ENCODE measurements at regions not wholly inside any gene's neighbourhood (a gene's known extent, or its start where the extent isn't known, plus 50 kb on each side); places are given as distances from the start of the nearest gene placed in this dataset.

DNA sequence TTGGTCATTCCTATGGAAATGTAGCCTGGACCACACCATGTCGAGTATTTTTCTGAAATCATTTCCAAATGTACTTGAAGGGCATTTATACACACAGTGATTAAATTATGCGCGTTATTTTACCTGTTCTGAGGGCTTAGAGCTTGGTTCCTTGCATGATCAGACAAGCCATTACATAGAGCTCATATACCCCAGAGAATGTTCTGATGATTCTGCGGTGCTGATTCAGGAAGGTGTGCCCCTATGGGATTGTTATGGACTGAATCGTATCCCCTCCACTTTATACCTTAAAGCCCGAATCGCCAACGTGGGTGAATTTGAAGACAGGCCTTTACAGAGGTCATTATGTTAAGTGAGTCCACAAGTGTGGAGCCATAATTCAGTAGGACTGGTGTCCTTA, 848.9 kb downstream of the TRIML1 start:
- H3K27me3 ChIP-seq, result no peaks in the 10 kb centered on the region
- H3K9me3 ChIP-seq, result no peaks in the 10 kb centered on the region
- no peak overlapping the region for H3K27ac ChIP-seq (replicated peaks in 1 of 4)
- intact Hi-C loops (cut with DNase I), result no loop called here
- H3K4me1 ChIP-seq, result peaks cover 0 to 5% (median 0%) of the 10 kb centered on the region in 4 donors
- DNase-seq (ENCODE audit: extremely low spot score), result no peak
- H3K4me3 ChIP-seq, result no peak overlapping the region
- TF ChIP-seq POLR2AphosphoS5 (IDR thresholded peaks at IDR 0.05), result no peak
- no peak for TF ChIP-seq POLR2A (IDR thresholded peaks at IDR 0.05; ENCODE audit: low read depth)
- TF ChIP-seq, protein P1, sequence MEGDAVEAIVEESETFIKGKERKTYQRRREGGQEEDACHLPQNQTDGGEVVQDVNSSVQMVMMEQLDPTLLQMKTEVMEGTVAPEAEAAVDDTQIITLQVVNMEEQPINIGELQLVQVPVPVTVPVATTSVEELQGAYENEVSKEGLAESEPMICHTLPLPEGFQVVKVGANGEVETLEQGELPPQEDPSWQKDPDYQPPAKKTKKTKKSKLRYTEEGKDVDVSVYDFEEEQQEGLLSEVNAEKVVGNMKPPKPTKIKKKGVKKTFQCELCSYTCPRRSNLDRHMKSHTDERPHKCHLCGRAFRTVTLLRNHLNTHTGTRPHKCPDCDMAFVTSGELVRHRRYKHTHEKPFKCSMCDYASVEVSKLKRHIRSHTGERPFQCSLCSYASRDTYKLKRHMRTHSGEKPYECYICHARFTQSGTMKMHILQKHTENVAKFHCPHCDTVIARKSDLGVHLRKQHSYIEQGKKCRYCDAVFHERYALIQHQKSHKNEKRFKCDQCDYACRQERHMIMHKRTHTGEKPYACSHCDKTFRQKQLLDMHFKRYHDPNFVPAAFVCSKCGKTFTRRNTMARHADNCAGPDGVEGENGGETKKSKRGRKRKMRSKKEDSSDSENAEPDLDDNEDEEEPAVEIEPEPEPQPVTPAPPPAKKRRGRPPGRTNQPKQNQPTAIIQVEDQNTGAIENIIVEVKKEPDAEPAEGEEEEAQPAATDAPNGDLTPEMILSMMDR (IDR thresholded peaks at IDR 0.05), result no peak
- TF ChIP-seq EP300 (IDR thresholded peaks at IDR 0.05), result no peak
- WGBS, result 94% methylated on average over 8 of the region's 8 CpGs
- no peaks in the 10 kb centered on the region for H3K36me3 ChIP-seq

DNA sequence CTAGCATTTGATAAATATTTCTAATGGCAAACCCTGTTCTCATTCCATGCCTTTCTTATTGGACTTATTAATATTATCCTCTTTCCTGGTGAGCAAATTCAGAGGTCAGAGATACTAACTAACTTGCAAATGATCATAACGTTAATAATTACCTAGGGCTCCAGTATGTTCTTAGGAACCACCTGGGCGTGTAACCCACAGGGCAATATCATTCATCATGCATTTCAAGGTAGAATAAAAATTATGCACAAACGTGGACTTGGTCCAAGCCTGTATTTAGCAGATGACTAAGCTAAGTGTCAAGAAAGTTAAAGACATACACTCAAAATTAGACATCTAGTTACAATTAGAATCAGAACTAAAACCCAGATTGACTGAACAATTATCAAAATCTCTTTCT, 850.1 kb downstream of the TRIML1 start:
- intact Hi-C loops (cut with DNase I), result no loop called here
- Histone ChIP-seq H3K36me3 (no peaks in the 10 kb centered on the region), H3K27ac (replicated peaks in 1 of 4) (no peak overlapping the region), H3K4me1 (peaks cover 0 to 5% (median 0%) of the 10 kb centered on the region in 4 donors), H3K27me3 (no peaks in the 10 kb centered on the region), H3K9me3 (no peaks in the 10 kb centered on the region), H3K4me3 (no peak overlapping the region)
- TF ChIP-seq, protein P1 (IDR thresholded peaks at IDR 0.05), result no peak
- no peak for DNase-seq (ENCODE audit: extremely low spot score)
- 52% methylated on average over 3 of the region's 3 CpGs for WGBS

DNA sequence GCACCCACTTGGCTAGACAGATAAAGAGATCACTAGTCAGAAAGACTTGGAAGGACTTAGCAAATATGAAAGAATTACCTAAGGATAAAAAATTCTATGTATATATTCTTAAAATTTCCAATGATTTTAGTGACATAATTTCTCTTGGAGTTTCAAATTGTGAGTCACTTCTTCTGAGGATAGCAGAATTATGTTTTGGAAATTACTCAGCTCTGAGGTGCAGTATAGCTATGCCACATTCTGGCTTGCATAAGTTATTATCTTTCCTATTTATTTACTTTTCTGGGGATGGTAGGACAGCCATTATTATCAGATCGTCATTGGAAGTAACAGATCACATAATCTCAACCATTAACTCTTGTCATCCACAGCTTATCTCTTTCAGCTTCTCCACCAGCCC, 853.5 kb downstream of the TRIML1 start:
- DNase-seq (ENCODE audit: extremely low spot score), result no peak
- H3K36me3 ChIP-seq, result no peaks in the 10 kb centered on the region
- intact Hi-C loops (cut with DNase I), result no loop called here
- 71% methylated on average over 1 of the region's 1 CpG for WGBS
- no peaks in the 10 kb centered on the region for H3K27me3 ChIP-seq
- no peaks in the 10 kb centered on the region for H3K9me3 ChIP-seq
- TF ChIP-seq POLR2AphosphoS5 (IDR thresholded peaks at IDR 0.05) (no peak), EP300 (IDR thresholded peaks at IDR 0.05) (no peak), POLR2A (IDR thresholded peaks at IDR 0.05; ENCODE audit: low read depth) (no peak)
- TF ChIP-seq, protein P1 (IDR thresholded peaks at IDR 0.05), result no peak
- no peaks in the 10 kb centered on the region for H3K4me1 ChIP-seq
- no peak overlapping the region for H3K27ac ChIP-seq (replicated peaks in 1 of 4)
- no peak overlapping the region for H3K4me3 ChIP-seq

DNA sequence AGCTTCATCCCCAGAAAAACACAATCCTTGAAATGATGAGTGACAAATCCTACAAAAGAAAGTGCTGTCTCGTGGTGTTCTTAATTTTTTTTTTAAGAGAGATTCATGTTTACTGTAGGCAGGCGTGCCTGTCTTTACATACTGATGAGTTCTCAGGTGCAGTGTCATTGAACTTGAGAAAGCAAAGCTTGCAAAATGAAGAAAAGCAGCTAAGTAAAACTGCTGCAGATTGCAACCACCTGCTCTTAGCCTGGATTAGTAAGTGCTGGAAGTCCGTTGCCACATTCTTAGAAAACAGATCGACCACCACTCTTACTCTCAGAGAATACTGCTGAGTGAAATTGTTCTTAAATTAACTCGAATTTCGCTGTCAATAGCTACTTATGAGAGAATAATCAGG, 854.6 kb downstream of the TRIML1 start:
- intact Hi-C loops (cut with DNase I), result no loop called here
- Histone ChIP-seq H3K4me3 (no peak overlapping the region), H3K36me3 (no peaks in the 10 kb centered on the region), H3K9me3 (no peaks in the 10 kb centered on the region), H3K4me1 (no peaks in the 10 kb centered on the region), H3K27me3 (no peaks in the 10 kb centered on the region), H3K27ac (replicated peaks in 1 of 4) (no peak overlapping the region)
- TF ChIP-seq, protein P1 (IDR thresholded peaks at IDR 0.05), result no peak
- no peak for TF ChIP-seq POLR2A (IDR thresholded peaks at IDR 0.05; ENCODE audit: low read depth)
- TF ChIP-seq EP300 (IDR thresholded peaks at IDR 0.05), result no peak
- TF ChIP-seq POLR2AphosphoS5 (IDR thresholded peaks at IDR 0.05), result no peak
- DNase-seq (ENCODE audit: extremely low spot score), result no peak
- WGBS, result 65% methylated on average over 6 of the region's 6 CpGs

DNA sequence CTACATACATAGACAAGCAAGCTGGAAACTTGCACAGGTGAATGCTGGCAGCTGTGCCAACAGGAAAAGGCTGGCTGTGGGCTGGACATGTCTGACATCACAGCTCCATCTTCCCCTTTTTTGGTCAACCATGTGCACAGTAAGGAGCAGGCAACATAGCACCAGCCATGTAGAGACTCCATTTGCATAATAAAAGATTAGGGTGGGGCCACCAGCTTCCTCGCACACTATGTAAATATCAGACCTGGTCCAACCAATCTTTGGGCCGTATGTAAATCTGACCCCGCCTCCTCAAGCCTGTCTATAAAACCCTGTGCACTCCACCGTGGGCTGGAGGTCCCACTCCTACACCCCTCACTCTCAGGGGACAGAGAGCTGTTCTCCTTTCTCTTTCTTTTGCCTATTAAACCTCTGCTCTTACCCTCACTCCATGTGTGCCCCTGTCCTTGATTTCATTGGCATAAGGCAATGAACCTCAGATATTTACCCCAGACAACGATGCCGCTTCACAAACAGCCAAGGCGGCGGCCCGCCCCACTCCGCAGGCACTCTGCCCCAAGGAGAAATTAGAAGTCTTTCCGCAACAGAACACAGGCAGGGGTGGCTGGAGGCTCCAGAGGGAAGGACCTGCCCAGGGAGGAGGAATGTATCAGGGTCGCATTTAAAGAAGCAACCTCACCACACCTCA, 862.2 kb downstream of the TRIML1 start:
- no peaks in the 10 kb centered on the region for H3K4me1 ChIP-seq
- H3K27me3 ChIP-seq, result no peaks in the 10 kb centered on the region
- no peak for DNase-seq (ENCODE audit: extremely low spot score)
- no peaks in the 10 kb centered on the region for H3K36me3 ChIP-seq
- peaks cover 0 to 7% (median 2%) of the 10 kb centered on the region in 4 donors for H3K9me3 ChIP-seq
- WGBS, result 95% methylated on average over 12 of the region's 12 CpGs
- TF ChIP-seq, protein P1 (IDR thresholded peaks at IDR 0.05), result no peak
- TF ChIP-seq POLR2A (IDR thresholded peaks at IDR 0.05; ENCODE audit: low read depth) (no peak), POLR2AphosphoS5 (IDR thresholded peaks at IDR 0.05) (no peak), EP300 (IDR thresholded peaks at IDR 0.05) (no peak)
- no peak overlapping the region for H3K4me3 ChIP-seq
- intact Hi-C loops (cut with DNase I), result no loop called here
- H3K27ac ChIP-seq (replicated peaks in 1 of 4), result no peak overlapping the region
